Naive thymus-derived CD4-positive, alpha-beta T cell (primary cell): ENCODE measurements at regions not wholly inside any gene's neighbourhood (a gene's known extent, or its start where the extent isn't known, plus 50 kb on each side); places are given as distances from the start of the nearest gene placed in this dataset.
"Not testable (repeated sequence)": the region's sequence is repeated elsewhere in the genome, so short reads cannot be mapped to it uniquely, and the experiment has no call there.

Experiments
- ATAC-seq: fragments of 150-1000 bp; cut with Tn5 transposase; 2 replicates; pipeline ENCODE4 v1.10.0; 2021; ENCODE audit warnings: mild to moderate bottlenecking, moderate library complexity
- CTCF ChIA-PET: fragments of 350-600 bp; sonication (Branson Sonifier 250); formaldehyde crosslinking; loops from one replicate; lab custom pipeline; 2021; ENCODE audit warnings: antibody characterized with exemption; lab: Charles Lee
- POLR2A ChIA-PET: fragments of 350-600 bp; sonication (Branson Sonifier 250); formaldehyde crosslinking; loops from one replicate; lab custom pipeline; 2021; ENCODE audit warnings: antibody characterized with exemption, inconsistent platforms; lab: Charles Lee
- DNase-seq, 9 donors: peaks; one replicate each; pipeline versions ENCODE4 v3.0.0 to v3.0.0-alpha.2; 2020 to 2022; ENCODE audit warnings: mixed read lengths in 1 of 9
- H3K27ac ChIP-seq: one replicate; pipeline ENCODE4 v1.7.0; 2013; ENCODE audit warnings: mild to moderate bottlenecking, low read depth, low read length, moderate library complexity
- H3K27me3 ChIP-seq, 2 donors: one replicate each; pipeline ENCODE4 v1.7.0; 2013; ENCODE audit warnings: low read length in 2 of 2, mild to moderate bottlenecking in 2 of 2, moderate library complexity in 2 of 2; ENCODE audit not compliant: control insufficient read depth in 2 of 2, insufficient read depth in 2 of 2
- H3K36me3 ChIP-seq, 3 experiments: 1 replicate in 2 of 3; 2 replicates in 1 of 3; pipeline ENCODE4 v1.7.0; 2013; ENCODE audit warnings: low read length in 3 of 3, mild to moderate bottlenecking in 3 of 3, moderate library complexity in 1 of 3; ENCODE audit not compliant: insufficient read depth in 3 of 3, control insufficient read depth in 2 of 3
- H3K4me1 ChIP-seq, 2 donors: one replicate each; pipeline ENCODE4 v1.7.0; 2013; ENCODE audit warnings: low read length in 2 of 2, mild to moderate bottlenecking in 2 of 2, moderate library complexity in 1 of 2; ENCODE audit not compliant: control insufficient read depth in 2 of 2, insufficient read depth in 2 of 2
- H3K4me3 ChIP-seq: 2 replicates; pipeline ENCODE4 v1.7.0; 2013; ENCODE audit warnings: mild to moderate bottlenecking, low read length
- H3K9me3 ChIP-seq, 3 experiments: 1 replicate in 2 of 3; 2 replicates in 1 of 3; pipeline ENCODE4 v1.7.0; 2013; ENCODE audit warnings: low read length in 3 of 3; ENCODE audit not compliant: control insufficient read depth in 2 of 3
- H3K27ac Mint-ChIP-seq, 9 donors: one replicate each; pipeline ENCODE4 v1.8.0; 2020 to 2022; ENCODE audit warnings: mixed read lengths in 9 of 9, mild to moderate bottlenecking in 8 of 9, moderate library complexity in 5 of 9, inconsistent platforms in 2 of 9
- H3K27me3 Mint-ChIP-seq, 5 donors: one replicate each; pipeline ENCODE4 v1.8.0; 2021 to 2022; ENCODE audit warnings: mixed read lengths in 5 of 5, mild to moderate bottlenecking in 1 of 5
- H3K36me3 Mint-ChIP-seq, 5 donors: one replicate each; pipeline ENCODE4 v1.8.0; 2020 to 2022; ENCODE audit warnings: mixed read lengths in 5 of 5, mild to moderate bottlenecking in 3 of 5, inconsistent platforms in 1 of 5
- H3K4me1 Mint-ChIP-seq, 7 donors: one replicate each; pipeline ENCODE4 v1.8.0; 2020 to 2022; ENCODE audit warnings: mixed read lengths in 7 of 7, mild to moderate bottlenecking in 3 of 7, inconsistent platforms in 1 of 7
- H3K4me3 Mint-ChIP-seq, 10 donors: one replicate each; pipeline ENCODE4 v1.8.0; 2020 to 2022; ENCODE audit warnings: mild to moderate bottlenecking in 10 of 10, mixed read lengths in 10 of 10, moderate library complexity in 6 of 10, inconsistent platforms in 2 of 10
- H3K9me3 Mint-ChIP-seq, 11 donors: one replicate each; pipeline ENCODE4 v1.8.0; 2020 to 2022; ENCODE audit warnings: mixed read lengths in 11 of 11, mild to moderate bottlenecking in 4 of 11, inconsistent platforms in 1 of 11, moderate library complexity in 1 of 11
- intact Hi-C, 2 donors: fragments of 100-400 bp; cut with micrococcal nuclease; formaldehyde crosslinking; loops; one replicate each; pipeline ENCODE4 v1.15.1; 2023

DNA sequence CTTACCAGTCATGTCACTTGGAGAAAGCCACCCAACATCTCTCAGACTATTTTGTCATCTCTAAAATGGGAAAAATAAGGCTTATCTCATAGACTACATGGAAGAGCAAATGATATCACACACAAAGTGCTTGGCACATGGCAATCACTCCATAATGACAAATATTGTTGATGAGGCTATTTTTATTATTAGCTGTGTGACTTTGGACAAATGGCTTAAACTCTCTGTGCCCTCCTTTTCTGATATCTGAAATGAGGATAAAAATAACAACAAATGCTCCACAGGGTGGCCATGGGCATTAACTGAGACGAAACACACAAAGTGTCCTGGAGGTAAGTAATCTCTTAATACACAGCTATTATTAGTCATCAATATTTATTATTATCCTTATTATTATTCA, 125.5 kb upstream of the HAND1 start:
- no peak for ATAC-seq
- Histone ChIP-seq H3K4me3 (no peak overlapping the region), H3K27me3 (no peaks in the 10 kb centered on the region), H3K4me1 (no peaks in the 10 kb centered on the region), H3K9me3 (no peaks in the 10 kb centered on the region), H3K27ac (no peak overlapping the region), H3K36me3 (no peaks in the 10 kb centered on the region)
- ChIA-PET CTCF (no interaction called here), POLR2A (no interaction called here)
- Mint-ChIP-seq H3K27ac (no peak overlapping the region), H3K4me1 (peaks cover 0 to 5% (median 0%) of the 10 kb centered on the region in 7 donors), H3K27me3 (peaks cover 39 to 69% (median 55%) of the 10 kb centered on the region in 5 donors), H3K4me3 (no peak overlapping the region), H3K9me3 (peaks cover 0 to 3% (median 0%) of the 10 kb centered on the region in 11 donors), H3K36me3 (peaks cover 0 to 3% (median 0%) of the 10 kb centered on the region in 5 donors)
- DNase-seq = no peak
- intact Hi-C loops = no loop called here

DNA sequence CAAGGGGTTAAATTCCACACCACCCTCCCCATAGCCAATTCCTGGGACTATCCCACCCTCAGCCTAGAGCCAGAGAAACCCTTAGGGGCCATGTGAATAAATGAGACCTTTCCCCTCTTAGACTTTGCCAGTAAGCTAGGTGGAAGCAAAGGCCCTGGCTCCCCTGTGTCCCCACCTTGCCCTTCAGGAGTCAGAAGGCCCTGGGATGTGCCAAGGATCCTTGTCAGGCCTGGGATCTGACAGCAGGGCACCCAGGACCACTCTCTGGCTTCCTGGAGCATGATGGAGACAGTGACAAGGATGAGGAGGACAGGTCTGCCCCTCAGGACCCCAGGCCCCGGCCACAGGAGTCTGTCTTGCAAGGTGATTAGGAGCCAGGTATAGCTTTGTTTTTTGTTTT, 125.0 kb upstream of the HAND1 start:
- POLR2A ChIA-PET = no interaction called here

DNA sequence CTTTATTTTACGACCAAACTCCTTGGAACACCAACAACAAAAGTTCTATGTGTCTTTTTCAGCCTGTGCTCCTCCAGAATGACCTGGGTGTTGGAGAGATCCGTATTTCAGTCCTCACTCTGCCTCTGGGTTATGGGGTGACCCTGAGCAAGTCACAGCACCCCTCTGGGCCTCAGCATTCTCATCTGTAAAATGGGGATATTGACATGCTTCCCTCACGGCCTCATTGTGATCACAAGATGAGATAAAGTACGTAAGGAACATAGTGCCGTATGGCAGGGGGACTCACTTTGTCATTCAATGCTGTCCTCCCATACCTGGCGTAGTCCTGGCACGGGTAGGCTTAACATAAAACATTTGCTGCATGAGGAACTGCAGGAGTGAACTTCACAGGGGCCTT, 123.0 kb upstream of the HAND1 start:
- no peak overlapping the region for H3K27ac Mint-ChIP-seq
- DNase-seq (no peak), ATAC-seq (no peak)
- H3K9me3 ChIP-seq = no peaks in the 10 kb centered on the region
- peaks cover 0 to 5% (median 0%) of the 10 kb centered on the region in 11 donors for H3K9me3 Mint-ChIP-seq
- intact Hi-C loops = no loop called here
- no peaks in the 10 kb centered on the region for H3K36me3 ChIP-seq
- peaks cover 0 to 3% (median 0%) of the 10 kb centered on the region in 5 donors for H3K36me3 Mint-ChIP-seq
- H3K4me3 Mint-ChIP-seq = no peak overlapping the region
- ChIA-PET POLR2A (no interaction called here), CTCF (no interaction called here)
- no peak overlapping the region for H3K27ac ChIP-seq
- peaks cover 42 to 59% (median 49%) of the 10 kb centered on the region in 5 donors for H3K27me3 Mint-ChIP-seq
- H3K4me1 ChIP-seq = no peaks in the 10 kb centered on the region
- no peak overlapping the region for H3K4me3 ChIP-seq
- H3K27me3 ChIP-seq = no peaks in the 10 kb centered on the region
- peaks cover 0 to 5% (median 0%) of the 10 kb centered on the region in 7 donors for H3K4me1 Mint-ChIP-seq

More for the DNA sequence above, 125.0 kb upstream of the HAND1 start:
- H3K4me1 Mint-ChIP-seq = peaks cover 0 to 5% (median 0%) of the 10 kb centered on the region in 7 donors
- peaks cover 44 to 70% (median 59%) of the 10 kb centered on the region in 5 donors for H3K27me3 Mint-ChIP-seq
- Histone ChIP-seq H3K9me3 (no peaks in the 10 kb centered on the region), H3K27ac (no peak overlapping the region), H3K27me3 (no peaks in the 10 kb centered on the region), H3K4me3 (no peak overlapping the region), H3K36me3 (no peaks in the 10 kb centered on the region), H3K4me1 (no peaks in the 10 kb centered on the region)
- no peak overlapping the region for H3K4me3 Mint-ChIP-seq
- CTCF ChIA-PET = no interaction called here
- peaks cover 0 to 3% (median 0%) of the 10 kb centered on the region in 5 donors for H3K36me3 Mint-ChIP-seq
- intact Hi-C loops = no loop called here
- H3K9me3 Mint-ChIP-seq = peaks cover 0 to 3% (median 0%) of the 10 kb centered on the region in 11 donors
- DNase-seq = no peak
- no peak for ATAC-seq
- H3K27ac Mint-ChIP-seq = no peak overlapping the region

DNA sequence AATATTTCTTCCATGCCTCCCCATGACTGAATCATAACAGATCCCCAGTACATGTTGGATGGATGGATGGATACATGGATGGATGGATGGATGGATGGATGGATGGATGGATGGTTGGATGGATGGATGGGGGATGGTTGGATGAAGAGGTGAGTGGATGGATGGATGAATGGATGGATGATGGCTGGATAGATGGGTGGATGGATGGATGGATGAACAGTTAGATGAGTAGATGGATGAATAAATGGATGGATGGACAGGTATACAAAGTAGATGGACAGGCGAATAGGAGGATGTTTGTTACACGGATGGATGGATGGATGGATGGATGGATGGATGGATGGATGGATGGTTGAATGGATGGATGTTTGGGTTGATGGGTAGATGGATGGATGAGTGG, 120.0 kb upstream of the HAND1 start:
- POLR2A ChIA-PET = no interaction called here

DNA sequence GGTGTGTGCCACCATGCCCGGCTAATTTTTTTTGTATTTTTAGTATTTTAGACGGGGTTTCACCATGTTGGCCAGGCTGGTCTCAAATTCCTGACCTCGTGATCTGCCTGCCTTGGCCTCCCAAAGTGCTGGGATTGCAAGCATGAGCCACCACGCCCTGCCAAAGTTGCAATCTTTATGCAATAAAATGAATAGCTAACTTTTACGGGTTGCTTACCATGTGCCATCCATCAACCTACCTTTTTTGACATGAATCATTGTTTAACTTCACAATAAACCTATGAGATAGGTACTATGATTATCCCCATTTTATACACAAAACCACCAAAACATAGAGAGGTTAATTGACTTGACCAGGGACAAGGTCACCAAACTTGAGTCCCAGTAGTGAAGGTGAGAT, 118.8 kb upstream of the HAND1 start:
- not testable (repeated sequence) for ATAC-seq, H3K4me1 Mint-ChIP-seq

More for the DNA sequence above, 120.0 kb upstream of the HAND1 start:
- H3K4me1 ChIP-seq = no peaks in the 10 kb centered on the region
- H3K4me1 Mint-ChIP-seq = peaks cover 0 to 5% (median 0%) of the 10 kb centered on the region in 7 donors
- no peak overlapping the region for H3K4me3 ChIP-seq
- H3K9me3 Mint-ChIP-seq = peaks cover 0 to 5% (median 0%) of the 10 kb centered on the region in 11 donors
- ATAC-seq (no peak), DNase-seq (no peak)
- H3K27ac ChIP-seq = no peak overlapping the region
- no peak overlapping the region for H3K4me3 Mint-ChIP-seq
- CTCF ChIA-PET = no interaction called here
- no peaks in the 10 kb centered on the region for H3K27me3 ChIP-seq
- H3K36me3 Mint-ChIP-seq = peaks cover 0 to 3% (median 3%) of the 10 kb centered on the region in 5 donors
- no peaks in the 10 kb centered on the region for H3K36me3 ChIP-seq
- no peaks in the 10 kb centered on the region for H3K9me3 ChIP-seq
- H3K27me3 Mint-ChIP-seq = peaks cover 26 to 40% (median 33%) of the 10 kb centered on the region in 5 donors
- intact Hi-C loops = no loop called here
- H3K27ac Mint-ChIP-seq = no peak overlapping the region

DNA sequence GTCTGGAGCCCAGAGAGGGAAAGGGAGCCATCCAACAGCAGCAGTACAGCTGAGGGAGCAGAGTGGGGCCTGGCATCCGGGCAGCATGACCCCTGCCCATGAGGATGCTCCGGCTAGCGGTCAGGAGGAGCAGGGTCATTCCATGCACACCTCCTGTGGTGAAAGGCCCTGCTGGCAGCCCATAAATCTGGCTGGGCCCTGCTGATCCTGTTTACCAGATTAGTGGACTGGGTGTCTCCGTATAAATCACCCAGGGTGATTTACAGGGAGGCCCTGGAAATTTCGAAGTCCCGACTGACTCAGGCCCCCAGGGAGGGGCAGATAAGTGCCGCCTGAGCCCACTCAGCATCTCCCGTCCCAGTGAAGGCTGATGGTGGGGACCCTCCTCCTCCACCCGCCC, 117.6 kb upstream of the HAND1 start:
- H3K27me3 Mint-ChIP-seq = peaks cover 8 to 22% (median 17%) of the 10 kb centered on the region in 5 donors
- intact Hi-C loops = no loop called here
- CTCF ChIA-PET = no interaction called here
- Histone ChIP-seq H3K4me1 (no peaks in the 10 kb centered on the region), H3K36me3 (no peaks in the 10 kb centered on the region), H3K27me3 (no peaks in the 10 kb centered on the region), H3K9me3 (no peaks in the 10 kb centered on the region), H3K27ac (no peak overlapping the region), H3K4me3 (no peak overlapping the region)
- no peaks in the 10 kb centered on the region for H3K4me1 Mint-ChIP-seq
- DNase-seq = no peak
- H3K4me3 Mint-ChIP-seq = no peak overlapping the region
- H3K9me3 Mint-ChIP-seq = peaks cover 0 to 5% (median 0%) of the 10 kb centered on the region in 11 donors
- ATAC-seq = no peak
- POLR2A ChIA-PET = no interaction called here
- H3K27ac Mint-ChIP-seq = no peak overlapping the region
- peaks cover 0 to 3% (median 0%) of the 10 kb centered on the region in 5 donors for H3K36me3 Mint-ChIP-seq

More for the DNA sequence above, 118.8 kb upstream of the HAND1 start:
- CTCF ChIA-PET, H3K27me3 ChIP-seq, H3K9me3 ChIP-seq, intact Hi-C loops, H3K36me3 Mint-ChIP-seq, H3K9me3 Mint-ChIP-seq, H3K4me3 ChIP-seq, DNase-seq, H3K27ac ChIP-seq, H3K27ac Mint-ChIP-seq, H3K4me1 ChIP-seq, H3K36me3 ChIP-seq, H3K4me3 Mint-ChIP-seq, POLR2A ChIA-PET: not testable (repeated sequence)
- H3K27me3 Mint-ChIP-seq = peaks cover 14 to 31% (median 25%) of the 10 kb centered on the region in 5 donors

DNA sequence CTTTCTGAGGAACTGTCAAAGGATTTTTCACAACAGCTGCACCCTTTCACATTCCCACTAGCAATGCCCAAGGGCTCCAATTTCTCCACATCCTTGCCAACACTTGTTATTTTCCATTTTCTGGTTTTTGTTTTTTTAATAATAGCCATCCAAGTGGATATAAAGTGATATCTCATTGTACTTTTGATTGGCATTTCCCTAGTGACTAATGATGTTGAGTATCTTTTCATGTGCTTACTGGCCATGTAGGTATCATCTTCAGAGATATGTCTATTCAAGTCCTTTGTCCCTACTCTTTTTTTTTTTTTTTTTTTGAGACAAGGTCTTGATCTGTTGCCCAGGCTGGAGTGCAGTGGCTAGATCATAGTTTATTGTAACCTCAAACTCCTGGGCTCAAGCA, 115.8 kb upstream of the HAND1 start:
- DNase-seq (no peak), ATAC-seq (no peak)
- intact Hi-C loops = no loop called here
- Histone ChIP-seq H3K36me3 (no peaks in the 10 kb centered on the region), H3K9me3 (no peaks in the 10 kb centered on the region), H3K4me3 (no peak overlapping the region), H3K4me1 (no peaks in the 10 kb centered on the region), H3K27ac (no peak overlapping the region), H3K27me3 (no peaks in the 10 kb centered on the region)
- no peak overlapping the region for H3K27ac Mint-ChIP-seq
- ChIA-PET CTCF (no interaction called here), POLR2A (no interaction called here)
- H3K4me3 Mint-ChIP-seq = no peak overlapping the region
- no peaks in the 10 kb centered on the region for H3K4me1 Mint-ChIP-seq
- peaks cover 0 to 5% (median 0%) of the 10 kb centered on the region in 11 donors for H3K9me3 Mint-ChIP-seq
- H3K27me3 Mint-ChIP-seq = peaks cover 8 to 13% (median 10%) of the 10 kb centered on the region in 5 donors
- peaks cover 0 to 3% (median 0%) of the 10 kb centered on the region in 5 donors for H3K36me3 Mint-ChIP-seq
